Panc1 (cell line): ENCODE measurements at regions not wholly inside any gene's neighbourhood (a gene's known extent, or its start where the extent isn't known, plus 50 kb on each side); places are given as distances from the start of the nearest gene placed in this dataset.

Experiments
- ATAC-seq: fragments of 200-7000 bp; cut with Tn5 transposase; 2 replicates; pipeline ENCODE4 v1.9.1; 2020; ENCODE audit warnings: mild to moderate bottlenecking, moderate library complexity
- BruUV-seq: library from RNA; stranded (reverse); fragments of 400-500 nt; replicated peaks from 2 replicates; lab custom pipeline; 2021; lab: Mats Ljungman, UMichigan
- CTCF ChIA-PET: fragments of 300-600 bp; sonication (Branson Sonifier 250); formaldehyde crosslinking; loops from one replicate; lab custom pipeline; 2022; ENCODE audit warnings: antibody characterized with exemption; lab: Charles Lee
- POLR2A ChIA-PET: fragments of 300-600 bp; sonication (Branson Sonifier 250); formaldehyde crosslinking; loops from one replicate; lab custom pipeline; 2022; ENCODE audit warnings: antibody characterized with exemption; lab: Charles Lee
- DNase-seq: peaks from one replicate; pipeline ENCODE4 v3.0.0-alpha.2; 2010; ENCODE audit warnings: low read depth, low spot score
- H3K27ac ChIP-seq: 2 replicates; pipeline ENCODE4 v1.5.1; 2011; ENCODE audit warnings: mild to moderate bottlenecking, low read length, inconsistent platforms
- H3K27me3 ChIP-seq: fragments of 200-500 bp; sonication (Bioruptor generic); 2 replicates; pipeline ENCODE4 v1.6.0; 2014; ENCODE audit warnings: low read length, inconsistent platforms; ENCODE audit not compliant: control insufficient read depth, insufficient read depth
- H3K36me3 ChIP-seq: fragments of 200-500 bp; sonication (Bioruptor generic); 2 replicates; pipeline ENCODE4 v1.5.1; 2014; ENCODE audit warnings: inconsistent platforms, mild to moderate bottlenecking, low read length, moderate library complexity; ENCODE audit not compliant: control insufficient read depth, insufficient read depth
- H3K4me1 ChIP-seq: 2 replicates; pipeline ENCODE4 v1.5.1; 2011; ENCODE audit warnings: inconsistent platforms, mild to moderate bottlenecking, low read length, moderate library complexity; ENCODE audit not compliant: control insufficient read depth, insufficient read depth
- H3K4me3 ChIP-seq, 2 experiments: 2 replicates each; pipeline ENCODE4 v1.5.1; 2011 to 2012; ENCODE audit warnings: low read depth in 2 of 2, low read length in 2 of 2, mild to moderate bottlenecking in 2 of 2, inconsistent platforms in 1 of 2, moderate library complexity in 1 of 2
- H3K9me3 ChIP-seq: fragments of 200-500 bp; sonication (Bioruptor generic); 2 replicates; pipeline ENCODE4 v1.5.1; 2014; ENCODE audit warnings: low read depth, mild to moderate bottlenecking, inconsistent platforms, low read length, moderate library complexity; ENCODE audit not compliant: control insufficient read depth, insufficient read depth
- CTCF ChIP-seq: fragments of 450-650 bp; IDR thresholded peaks from 2 replicates; pipeline ENCODE4 v1.5.1; 2017; ENCODE audit warnings: mild to moderate bottlenecking
- POLR2AphosphoS5 ChIP-seq: IDR thresholded peaks from 2 replicates; pipeline ENCODE4 v1.6.1; 2012; ENCODE audit warnings: mild to moderate bottlenecking, low read depth, low read length, moderate library complexity
- REST ChIP-seq, 2 experiments: IDR thresholded peaks; 2 replicates each; pipeline ENCODE4 v1.6.1; 2011 to 2012; ENCODE audit warnings: low read depth in 2 of 2, control low read depth in 1 of 2, low read length in 1 of 2, mild to moderate bottlenecking in 1 of 2, moderate library complexity in 1 of 2; ENCODE audit not compliant: insufficient read depth in 1 of 2
- SIN3A ChIP-seq: IDR thresholded peaks from 2 replicates; pipeline ENCODE4 v1.6.1; 2012; ENCODE audit warnings: low read depth, mild to moderate bottlenecking, low read length, moderate library complexity, borderline replicate concordance; ENCODE audit not compliant: insufficient read depth
- TCF7L2 ChIP-seq: IDR thresholded peaks from 2 replicates; pipeline ENCODE4 v1.6.1; 2011; ENCODE audit warnings: mild to moderate bottlenecking, low read depth, low read length, inconsistent platforms
- in situ Hi-C: cut with HindIII; loops from 2 replicates; pipeline ENCODE4 v1.10.0; 2016; ENCODE audit warnings: low sequenced_read_pairs, low pct_unique_long_range_greater_than_20kb
- intact Hi-C: fragments of 100-400 bp; cut with micrococcal nuclease; formaldehyde crosslinking; loops from one replicate; pipeline ENCODE4 v1.10.0; 2022; ENCODE audit not compliant: unreplicated experiment

- H3K4me3 ChIP-seq, result no peak overlapping the region
- no peaks in the 10 kb centered on the region for H3K36me3 ChIP-seq
- H3K4me1 ChIP-seq, result no peaks in the 10 kb centered on the region
- no peak for ATAC-seq
- TF ChIP-seq SIN3A (no peak), REST (IDR thresholded peaks at IDR 0.05; ENCODE audit: insufficient read depth in 1 of 2, low read depth in 2 of 2, low read length in 1 of 2) (no peak)
- no peak for DNase-seq
- H3K27me3 ChIP-seq, result no peaks in the 10 kb centered on the region
- in situ Hi-C loops, result no loop called here
- H3K27ac ChIP-seq, result no peak overlapping the region
- intact Hi-C loops, result loop anchor here (10.0 kb wide), 1 partner anchor 160 kb away; no protein-coding TSS in a partner anchor
- CTCF ChIA-PET, result interaction anchor here (0.6 kb wide), 1 partner anchor 326 kb away, joined by 5 read pairs; no protein-coding TSS in a partner anchor
- no peaks in the 10 kb centered on the region for H3K9me3 ChIP-seq
- no TSS peak for BruUV-seq
- POLR2A ChIA-PET, result no interaction called here
Observed at GRCh38 chr4:15234856-15235126, 193.0 kb upstream of the C1QTNF7 start.

- TF ChIP-seq CTCF (no peak), TCF7L2 (no peak), REST (IDR thresholded peaks at IDR 0.05; ENCODE audit: insufficient read depth in 1 of 2, low read depth in 2 of 2, low read length in 1 of 2) (no peak), POLR2AphosphoS5 (no peak), SIN3A (no peak)
- ChIA-PET CTCF (interaction anchor here (0.6 kb wide), 1 partner anchor 327 kb away, joined by 5 read pairs; no protein-coding TSS in a partner anchor), POLR2A (no interaction called here)
- BruUV-seq, result no TSS peak
- Histone ChIP-seq H3K27ac (no peak overlapping the region), H3K4me1 (no peaks in the 10 kb centered on the region), H3K27me3 (no peaks in the 10 kb centered on the region), H3K36me3 (no peaks in the 10 kb centered on the region), H3K4me3 (no peak overlapping the region), H3K9me3 (no peaks in the 10 kb centered on the region)
- in situ Hi-C loops, result no loop called here
- intact Hi-C loops, result loop anchor here (10.0 kb wide), 1 partner anchor 160 kb away; no protein-coding TSS in a partner anchor
- no peak for DNase-seq
- ATAC-seq, result no peak
Observed at GRCh38 chr4:15235135-15235534, 192.7 kb upstream of the C1QTNF7 start.
